Ovary (tissue), 7 donors: ENCODE measurements at regions not wholly inside any gene's neighbourhood (a gene's known extent, or its start where the extent isn't known, plus 50 kb on each side); places are given as distances from the start of the nearest gene placed in this dataset.

ENCODE experiments used
- DNase-seq, 5 donors: peaks; one replicate each; pipeline ENCODE4 v3.0.0-alpha.2; 2019 to 2020
- H3K27ac ChIP-seq, 2 donors: fragments of 200-600 bp; one replicate each; pipeline versions ENCODE4 v1.5.1 to v1.8.0; 2019 to 2022
- H3K27me3 ChIP-seq: fragments of 200-600 bp; one replicate; pipeline ENCODE4 v1.8.0; 2022
- H3K36me3 ChIP-seq: fragments of 200-600 bp; sonication (generic); one replicate; pipeline ENCODE4 v1.5.1; 2019
- H3K4me1 ChIP-seq: one replicate; pipeline ENCODE4 v1.8.1; 2013; ENCODE audit warnings: mild to moderate bottlenecking, moderate library complexity; ENCODE audit not compliant: insufficient read depth
- H3K4me3 ChIP-seq: fragments of 200-600 bp; sonication (generic); one replicate; pipeline ENCODE4 v1.5.1; 2017
- H3K9me3 ChIP-seq, 2 donors: fragments of 200-600 bp in 1 of 2; sonication (generic) in 1 of 2; one replicate each; pipeline versions ENCODE4 v1.5.1 to v1.8.1; 2013 to 2019; ENCODE audit warnings: mild to moderate bottlenecking in 1 of 2, moderate library complexity in 1 of 2
- EP300 ChIP-seq: sonication (generic); formaldehyde crosslinking; IDR thresholded peaks from one replicate; pipeline ENCODE4 v1.6.1; 2017; ENCODE audit warnings: antibody characterized with exemption
- POLR2A ChIP-seq: fragments of 450-650 bp; IDR thresholded peaks from one replicate; pipeline ENCODE4 v1.6.1; 2017; ENCODE audit warnings: antibody characterized with exemption, mild to moderate bottlenecking, moderate library complexity
- WGBS, 3 donors: extraction: QIAGEN DNeasy Blood & Tissue Kit in 1 of 3; methylation state at CpG; one replicate each; pipeline versions ENCODE4 v1.1.5 to v1.1.7; 2013 to 2017; 5-methylcytosine and 5-hydroxymethylcytosine counted together
- intact Hi-C, 4 donors: fragments of 100-400 bp; cut with DNase I; formaldehyde crosslinking; loops; one replicate each; pipeline versions ENCODE4 v1.11.0 to v1.15.1; 2022 to 2023
- TF ChIP-seq, protein P1 (sequence below), 3 donors: fragments of 450-650 bp in 2 of 3; fragments of 200-600 bp in 1 of 3; IDR thresholded peaks; one replicate each; pipeline versions ENCODE4 v1.5.1 to v1.8.0; 2016 to 2022; ENCODE audit warnings: antibody characterized with exemption in 3 of 3, mild to moderate bottlenecking in 1 of 3
- donor health status: DM: no; HTN: no; CAD: no; lungs with moderate emphysema.
- donor health status: DM: no; HTN: no; CAD: no.
- donor health status: Bipolar disorder and iron deficiency.
- donor health status: DM: no; HTN: no; CAD: no.
- donor health status: DM: yes; HTN: yes; CAD: no.

- TF ChIP-seq POLR2A (no peak), EP300 (no peak)
- TF ChIP-seq, protein P1, sequence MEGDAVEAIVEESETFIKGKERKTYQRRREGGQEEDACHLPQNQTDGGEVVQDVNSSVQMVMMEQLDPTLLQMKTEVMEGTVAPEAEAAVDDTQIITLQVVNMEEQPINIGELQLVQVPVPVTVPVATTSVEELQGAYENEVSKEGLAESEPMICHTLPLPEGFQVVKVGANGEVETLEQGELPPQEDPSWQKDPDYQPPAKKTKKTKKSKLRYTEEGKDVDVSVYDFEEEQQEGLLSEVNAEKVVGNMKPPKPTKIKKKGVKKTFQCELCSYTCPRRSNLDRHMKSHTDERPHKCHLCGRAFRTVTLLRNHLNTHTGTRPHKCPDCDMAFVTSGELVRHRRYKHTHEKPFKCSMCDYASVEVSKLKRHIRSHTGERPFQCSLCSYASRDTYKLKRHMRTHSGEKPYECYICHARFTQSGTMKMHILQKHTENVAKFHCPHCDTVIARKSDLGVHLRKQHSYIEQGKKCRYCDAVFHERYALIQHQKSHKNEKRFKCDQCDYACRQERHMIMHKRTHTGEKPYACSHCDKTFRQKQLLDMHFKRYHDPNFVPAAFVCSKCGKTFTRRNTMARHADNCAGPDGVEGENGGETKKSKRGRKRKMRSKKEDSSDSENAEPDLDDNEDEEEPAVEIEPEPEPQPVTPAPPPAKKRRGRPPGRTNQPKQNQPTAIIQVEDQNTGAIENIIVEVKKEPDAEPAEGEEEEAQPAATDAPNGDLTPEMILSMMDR (IDR thresholded peaks at IDR 0.05), result no peak
- H3K4me1 ChIP-seq, result no peaks in the 10 kb centered on the region
- no peaks in the 10 kb centered on the region for H3K36me3 ChIP-seq
- no peaks in the 10 kb centered on the region for H3K27me3 ChIP-seq
- no peak for DNase-seq
- intact Hi-C loops, result no loop called here
- H3K4me3 ChIP-seq, result no peak overlapping the region
- 93 to 95% (median 95%) methylated on average over 2 of the region's 2 CpGs for WGBS, 3 donors
- H3K9me3 ChIP-seq, result no peaks in the 10 kb centered on the region
- no peak overlapping the region for H3K27ac ChIP-seq
Measured at GRCh38 chr22:22072169-22072836, 89.7 kb upstream of the TOP3B start.

GRCh38 chr22:22071455-22071854 is 88.9 kb upstream of the TOP3B start:
- intact Hi-C loops, result no loop called here
- H3K9me3 ChIP-seq, result no peaks in the 10 kb centered on the region
- no peak for DNase-seq
- no peak overlapping the region for H3K27ac ChIP-seq
- H3K4me3 ChIP-seq, result no peak overlapping the region
- H3K36me3 ChIP-seq, result no peaks in the 10 kb centered on the region
- WGBS, 3 donors, result 68 to 93% (median 82%) methylated on average over 2 of the region's 2 CpGs
- TF ChIP-seq POLR2A (no peak), EP300 (no peak)
- TF ChIP-seq, protein P1 (IDR thresholded peaks at IDR 0.05), result no peak
- H3K27me3 ChIP-seq, result no peaks in the 10 kb centered on the region
- no peaks in the 10 kb centered on the region for H3K4me1 ChIP-seq

- no peak for DNase-seq
Measured at GRCh38 chr22:22070371-22070824, 87.8 kb upstream of the TOP3B start.

DNA sequence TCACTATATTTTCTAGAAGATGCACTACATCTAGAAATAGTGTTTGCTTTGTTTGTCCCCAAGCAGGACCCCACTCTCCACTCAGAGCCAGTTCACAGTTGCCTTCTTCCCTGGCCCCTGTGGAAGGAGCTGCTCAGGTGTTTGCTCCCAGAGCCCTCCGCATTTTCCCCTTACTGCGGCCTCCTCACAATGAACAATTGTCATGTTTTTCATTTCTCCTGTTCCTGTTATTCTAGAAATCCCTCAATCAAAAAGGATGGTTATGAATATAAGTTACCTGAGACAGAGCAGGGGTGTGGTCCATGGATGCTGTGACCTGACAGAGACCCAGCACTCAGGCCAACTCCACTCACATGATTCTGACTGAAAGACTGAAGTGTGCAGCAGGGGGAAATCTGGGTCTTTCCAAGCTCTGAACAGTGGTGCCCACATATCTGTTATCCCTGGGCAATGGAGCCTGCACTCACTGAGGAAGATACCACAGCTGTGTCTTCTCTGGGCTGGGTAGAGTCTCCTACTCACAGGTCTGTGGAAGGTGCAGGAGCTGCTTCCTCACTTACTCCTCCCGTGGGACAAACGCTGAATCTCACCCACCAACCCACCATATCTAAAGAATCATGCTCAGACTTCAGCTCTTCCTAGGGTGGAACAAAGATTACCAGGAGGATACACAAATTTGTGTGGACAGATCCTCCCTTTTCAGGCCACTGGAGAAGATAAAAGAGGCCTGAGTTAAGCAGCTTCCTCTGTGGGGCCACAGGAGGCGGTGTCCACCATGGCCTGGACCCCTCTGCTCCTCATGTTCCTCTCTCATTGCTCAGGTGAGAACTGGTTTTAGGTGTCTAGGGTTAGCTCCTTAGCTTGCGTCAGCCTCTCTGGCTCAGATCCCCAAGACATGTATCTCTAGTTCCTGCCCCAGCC is 87.1 kb upstream of the TOP3B start:
- intact Hi-C loops, result loop anchor here in 1 of 4 donors (10.0 kb wide), 1 partner anchor 355 kb away; no protein-coding TSS in a partner anchor
- H3K4me1 ChIP-seq, result no peaks in the 10 kb centered on the region
- 80 to 91% (median 81%) methylated on average over 6 of the region's 6 CpGs for WGBS, 3 donors

More at GRCh38 chr22:22070371-22070824, 87.8 kb upstream of the TOP3B start:
- no peaks in the 10 kb centered on the region for H3K27me3 ChIP-seq
- no peaks in the 10 kb centered on the region for H3K9me3 ChIP-seq
- no peak overlapping the region for H3K4me3 ChIP-seq
- TF ChIP-seq, protein P1 (IDR thresholded peaks at IDR 0.05), result no peak
- TF ChIP-seq EP300 (no peak), POLR2A (no peak)
- no peaks in the 10 kb centered on the region for H3K4me1 ChIP-seq
- WGBS, 3 donors, result 43 to 83% (median 54%) methylated on average over 2 of the region's 2 CpGs
- H3K36me3 ChIP-seq, result no peaks in the 10 kb centered on the region
- no peak overlapping the region for H3K27ac ChIP-seq
- intact Hi-C loops, result no loop called here

More for the DNA sequence above, 87.1 kb upstream of the TOP3B start:
- H3K9me3 ChIP-seq, result no peaks in the 10 kb centered on the region
- no peak overlapping the region for H3K27ac ChIP-seq
- no peak for DNase-seq
- no peaks in the 10 kb centered on the region for H3K27me3 ChIP-seq
- no peak overlapping the region for H3K4me3 ChIP-seq
- TF ChIP-seq, protein P1 (IDR thresholded peaks at IDR 0.05), result no peak
- H3K36me3 ChIP-seq, result no peaks in the 10 kb centered on the region
